DND-41 (cell line): ENCODE measurements at regions not wholly inside any gene's neighbourhood (a gene's known extent, or its start where the extent isn't known, plus 50 kb on each side); places are given as distances from the start of the nearest gene placed in this dataset.

Source experiments
- ATAC-seq: fragments of 200-7000 bp; cut with Tn5 transposase; 3 replicates; pipeline ENCODE4 v1.9.1; 2021; ENCODE audit warnings: low read depth; ENCODE audit not compliant: insufficient read depth
- DNase-seq: peaks from one replicate; pipeline ENCODE4 v3.0.0-alpha.2; 2020
- H2AFZ ChIP-seq: 2 replicates; pipeline ENCODE4 v1.6.0; 2012; ENCODE audit warnings: low read depth, low read length
- H3K27ac ChIP-seq: 2 replicates; pipeline ENCODE4 v1.5.1; 2012; ENCODE audit warnings: low read length, inconsistent platforms
- H3K27me3 ChIP-seq: fragments of 200-600 bp; sonication (generic); 2 replicates; pipeline ENCODE4 v1.6.0; 2012; ENCODE audit warnings: low read length, mild to moderate bottlenecking, inconsistent platforms; ENCODE audit not compliant: insufficient read depth, poor library complexity
- H3K36me3 ChIP-seq: 2 replicates; pipeline ENCODE4 v1.5.1; 2012; ENCODE audit warnings: low read length, inconsistent platforms; ENCODE audit not compliant: insufficient read depth
- H3K4me1 ChIP-seq: 2 replicates; pipeline ENCODE4 v1.5.1; 2012; ENCODE audit warnings: mild to moderate bottlenecking, low read length; ENCODE audit not compliant: insufficient read depth
- H3K4me2 ChIP-seq: 2 replicates; pipeline ENCODE4 v1.6.0; 2012; ENCODE audit warnings: mild to moderate bottlenecking, moderate library complexity, low read length, inconsistent platforms; ENCODE audit not compliant: insufficient read depth
- H3K4me3 ChIP-seq, 2 experiments: fragments of 200-600 bp in 1 of 2; shearing (Covaris generic) in 1 of 2; 2 replicates each; pipeline ENCODE4 v1.5.1; 2012 to 2016; ENCODE audit warnings: inconsistent platforms in 2 of 2, low read length in 2 of 2, mild to moderate bottlenecking in 2 of 2, low read depth in 1 of 2, moderate library complexity in 1 of 2
- H3K79me2 ChIP-seq: 2 replicates; pipeline ENCODE4 v1.6.0; 2012; ENCODE audit warnings: low read length, inconsistent platforms; ENCODE audit not compliant: insufficient read depth
- H3K9ac ChIP-seq: 2 replicates; pipeline ENCODE4 v1.6.0; 2012; ENCODE audit warnings: low read depth, mild to moderate bottlenecking, inconsistent platforms, low read length, moderate library complexity
- H3K9me3 ChIP-seq: 2 replicates; pipeline ENCODE4 v1.5.1; 2012; ENCODE audit warnings: low read length, moderate library complexity, mild to moderate bottlenecking, inconsistent platforms; ENCODE audit not compliant: insufficient read depth, severe bottlenecking
- H4K20me1 ChIP-seq: 2 replicates; pipeline ENCODE4 v1.6.0; 2012; ENCODE audit warnings: low read length; ENCODE audit not compliant: insufficient read depth
- EZH2 ChIP-seq: IDR thresholded peaks from 3 replicates; pipeline ENCODE4 v1.6.1; 2012; ENCODE audit warnings: borderline replicate concordance, low read depth, mild to moderate bottlenecking, moderate library complexity, low read length, inconsistent platforms; ENCODE audit not compliant: severe bottlenecking
- TF ChIP-seq, protein P1 (sequence below): IDR thresholded peaks from 2 replicates; pipeline ENCODE4 v1.5.1; 2012; ENCODE audit warnings: borderline replicate concordance, low read length, moderate library complexity, mild to moderate bottlenecking; ENCODE audit not compliant: poor library complexity, severe bottlenecking; ENCODE audit errors: extremely low read depth

DNA sequence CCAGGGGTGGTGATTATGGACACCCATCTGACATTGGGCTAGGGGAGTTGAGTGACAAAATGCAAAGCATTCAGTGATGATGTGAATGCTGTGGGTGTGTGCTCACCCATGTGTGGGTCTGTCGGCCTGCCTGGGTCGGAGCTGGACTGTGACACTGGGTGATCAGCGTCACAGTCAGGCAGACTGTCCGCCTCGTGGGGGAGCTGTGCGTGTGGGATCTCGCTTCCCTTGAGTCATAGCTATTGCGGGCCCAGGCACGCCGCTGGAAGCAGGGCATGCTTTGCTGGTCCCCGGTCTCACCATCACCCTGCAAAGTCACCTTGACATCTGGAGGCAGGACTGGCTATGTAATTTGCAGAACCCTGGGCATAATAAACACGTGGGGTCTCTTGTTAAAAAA, 156.9 kb upstream of the IGSF21 start:
- H4K20me1 ChIP-seq: no peaks in the 10 kb centered on the region
- no peak for DNase-seq
- no peaks in the 10 kb centered on the region for H3K79me2 ChIP-seq
- H3K27ac ChIP-seq: no peak overlapping the region
- H3K4me2 ChIP-seq: no peak overlapping the region
- no peaks in the 10 kb centered on the region for H3K9me3 ChIP-seq
- no peak overlapping the region for H2AFZ ChIP-seq
- H3K4me1 ChIP-seq: no peaks in the 10 kb centered on the region
- ATAC-seq: no peak
- no peaks in the 10 kb centered on the region for H3K36me3 ChIP-seq
- H3K9ac ChIP-seq: no peak overlapping the region
- no peak overlapping the region for H3K4me3 ChIP-seq
- TF ChIP-seq EZH2: no peak
- TF ChIP-seq, protein P1, sequence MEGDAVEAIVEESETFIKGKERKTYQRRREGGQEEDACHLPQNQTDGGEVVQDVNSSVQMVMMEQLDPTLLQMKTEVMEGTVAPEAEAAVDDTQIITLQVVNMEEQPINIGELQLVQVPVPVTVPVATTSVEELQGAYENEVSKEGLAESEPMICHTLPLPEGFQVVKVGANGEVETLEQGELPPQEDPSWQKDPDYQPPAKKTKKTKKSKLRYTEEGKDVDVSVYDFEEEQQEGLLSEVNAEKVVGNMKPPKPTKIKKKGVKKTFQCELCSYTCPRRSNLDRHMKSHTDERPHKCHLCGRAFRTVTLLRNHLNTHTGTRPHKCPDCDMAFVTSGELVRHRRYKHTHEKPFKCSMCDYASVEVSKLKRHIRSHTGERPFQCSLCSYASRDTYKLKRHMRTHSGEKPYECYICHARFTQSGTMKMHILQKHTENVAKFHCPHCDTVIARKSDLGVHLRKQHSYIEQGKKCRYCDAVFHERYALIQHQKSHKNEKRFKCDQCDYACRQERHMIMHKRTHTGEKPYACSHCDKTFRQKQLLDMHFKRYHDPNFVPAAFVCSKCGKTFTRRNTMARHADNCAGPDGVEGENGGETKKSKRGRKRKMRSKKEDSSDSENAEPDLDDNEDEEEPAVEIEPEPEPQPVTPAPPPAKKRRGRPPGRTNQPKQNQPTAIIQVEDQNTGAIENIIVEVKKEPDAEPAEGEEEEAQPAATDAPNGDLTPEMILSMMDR: no peak
- peaks cover 4% of the 10 kb centered on the region for H3K27me3 ChIP-seq

DNA sequence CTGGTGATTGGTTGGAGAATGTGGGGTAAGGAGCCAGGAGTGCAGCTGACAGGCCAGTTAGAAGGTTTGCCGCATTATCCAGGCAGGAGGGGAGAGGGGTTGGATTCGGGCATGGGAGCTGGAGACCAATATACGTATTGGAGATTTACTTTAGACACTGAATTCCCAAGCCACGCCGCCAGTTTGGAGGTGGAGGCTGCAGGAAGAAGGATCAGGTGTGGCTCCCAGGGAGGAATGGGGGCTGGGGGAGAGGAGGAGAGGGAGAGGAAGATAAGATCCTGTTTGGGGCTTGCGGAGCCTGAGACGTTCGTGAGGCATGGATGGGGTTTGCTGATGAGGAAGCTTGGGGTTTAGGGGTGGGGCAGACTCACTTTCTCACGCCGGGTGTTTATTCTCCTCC, 155.1 kb upstream of the IGSF21 start:
- no peak for DNase-seq
- Histone ChIP-seq H3K36me3 (no peaks in the 10 kb centered on the region), H3K27ac (no peak overlapping the region), H3K4me2 (no peak overlapping the region), H3K4me3 (no peak overlapping the region), H3K9ac (no peak overlapping the region), H3K4me1 (no peaks in the 10 kb centered on the region), H3K27me3 (peaks cover 4% of the 10 kb centered on the region), H3K9me3 (no peaks in the 10 kb centered on the region), H2AFZ (no peak overlapping the region), H3K79me2 (no peaks in the 10 kb centered on the region), H4K20me1 (no peaks in the 10 kb centered on the region)
- no peak for TF ChIP-seq EZH2
- TF ChIP-seq, protein P1: no peak
- no peak for ATAC-seq

DNA sequence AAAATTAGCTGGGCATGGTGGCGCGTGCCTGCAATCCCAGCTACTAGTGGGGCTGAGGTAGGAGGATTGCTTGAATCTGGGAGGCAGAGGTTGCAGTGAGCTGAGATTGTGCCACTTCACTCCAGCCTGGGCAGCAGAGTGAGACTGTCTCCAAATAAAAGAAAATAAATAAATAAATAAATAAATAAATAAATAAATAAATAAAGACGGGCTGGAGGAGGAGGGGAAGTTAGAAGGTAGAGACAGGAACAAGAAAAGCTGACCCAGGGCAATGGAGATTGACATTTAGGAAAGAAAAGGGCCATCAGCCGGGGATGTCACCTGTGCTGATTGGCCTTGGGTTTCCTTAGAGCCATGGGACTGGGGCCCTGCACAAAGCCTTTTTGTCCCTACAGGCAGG, 153.7 kb upstream of the IGSF21 start:
- Histone ChIP-seq H2AFZ (no peak overlapping the region), H4K20me1 (no peaks in the 10 kb centered on the region), H3K4me1 (no peaks in the 10 kb centered on the region), H3K79me2 (no peaks in the 10 kb centered on the region), H3K4me3 (no peak overlapping the region), H3K36me3 (no peaks in the 10 kb centered on the region), H3K9ac (no peak overlapping the region), H3K4me2 (no peak overlapping the region), H3K27ac (no peak overlapping the region), H3K27me3 (peaks cover 4% of the 10 kb centered on the region), H3K9me3 (no peaks in the 10 kb centered on the region)
- no peak for DNase-seq
- no peak for ATAC-seq
- no peak for TF ChIP-seq EZH2
- TF ChIP-seq, protein P1: no peak
